Mucosa of rectum (tissue), 2 donors: ENCODE measurements at regions not wholly inside any gene's neighbourhood (a gene's known extent, or its start where the extent isn't known, plus 50 kb on each side); places are given as distances from the start of the nearest gene placed in this dataset.

Experiments
- H3K27ac ChIP-seq, 2 donors: one replicate each; pipeline ENCODE4 v1.7.0; 2013; ENCODE audit warnings: inconsistent platforms in 2 of 2, low read depth in 2 of 2, low read length in 2 of 2
- H3K27me3 ChIP-seq, 2 donors: one replicate each; pipeline ENCODE4 v1.7.0; 2013; ENCODE audit warnings: low read length in 2 of 2; ENCODE audit not compliant: control insufficient read depth in 2 of 2, insufficient read depth in 2 of 2
- H3K36me3 ChIP-seq, 2 donors: one replicate each; pipeline ENCODE4 v1.7.0; 2013; ENCODE audit warnings: low read length in 2 of 2; ENCODE audit not compliant: control insufficient read depth in 2 of 2, insufficient read depth in 2 of 2
- H3K4me1 ChIP-seq, 2 donors: one replicate each; pipeline ENCODE4 v1.7.0; 2013; ENCODE audit warnings: low read length in 2 of 2, mild to moderate bottlenecking in 1 of 2; ENCODE audit not compliant: control insufficient read depth in 2 of 2, insufficient read depth in 2 of 2
- H3K4me3 ChIP-seq, 2 donors: one replicate each; pipeline ENCODE4 v1.7.0; 2013; ENCODE audit warnings: low read length in 2 of 2
- H3K9ac ChIP-seq, 2 donors: one replicate each; pipeline ENCODE4 v1.7.0; 2013; ENCODE audit warnings: low read length in 2 of 2, low read depth in 1 of 2, mild to moderate bottlenecking in 1 of 2
- H3K9me3 ChIP-seq, 2 donors: one replicate each; pipeline ENCODE4 v1.7.0; 2013; ENCODE audit warnings: low read length in 2 of 2; ENCODE audit not compliant: control insufficient read depth in 2 of 2
- donor health status: healthy.
- donor health status: Normal muscosa, but diverticular disease.

DNA sequence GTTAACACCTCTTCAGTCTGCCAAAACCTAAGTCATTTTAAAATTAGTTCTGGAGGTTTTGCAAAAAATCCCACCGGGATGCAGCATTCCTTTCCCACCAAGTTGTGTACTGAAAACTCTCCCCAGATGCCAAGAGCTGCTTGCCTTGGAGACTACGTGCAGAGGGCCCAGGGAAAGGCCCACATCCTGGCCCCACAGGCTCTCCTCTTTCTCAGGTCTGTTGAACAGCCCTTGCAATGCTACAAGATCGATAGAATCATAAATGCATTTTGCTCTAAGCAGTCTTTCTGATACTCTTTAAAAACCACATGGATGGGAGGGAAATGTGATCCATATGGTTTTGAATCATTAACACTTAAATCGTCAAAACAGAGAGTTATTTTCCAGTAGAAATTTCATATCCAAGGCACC, 126.7 kb upstream of the ZMIZ1 start:
- Histone ChIP-seq H3K9ac (no peak overlapping the region), H3K27me3 (no peaks in the 10 kb centered on the region), H3K9me3 (no peaks in the 10 kb centered on the region), H3K36me3 (no peaks in the 10 kb centered on the region), H3K27ac (no peak overlapping the region), H3K4me1 (peaks cover 0 to 2% of the 10 kb centered on the region in 2 donors), H3K4me3 (no peak overlapping the region)

DNA sequence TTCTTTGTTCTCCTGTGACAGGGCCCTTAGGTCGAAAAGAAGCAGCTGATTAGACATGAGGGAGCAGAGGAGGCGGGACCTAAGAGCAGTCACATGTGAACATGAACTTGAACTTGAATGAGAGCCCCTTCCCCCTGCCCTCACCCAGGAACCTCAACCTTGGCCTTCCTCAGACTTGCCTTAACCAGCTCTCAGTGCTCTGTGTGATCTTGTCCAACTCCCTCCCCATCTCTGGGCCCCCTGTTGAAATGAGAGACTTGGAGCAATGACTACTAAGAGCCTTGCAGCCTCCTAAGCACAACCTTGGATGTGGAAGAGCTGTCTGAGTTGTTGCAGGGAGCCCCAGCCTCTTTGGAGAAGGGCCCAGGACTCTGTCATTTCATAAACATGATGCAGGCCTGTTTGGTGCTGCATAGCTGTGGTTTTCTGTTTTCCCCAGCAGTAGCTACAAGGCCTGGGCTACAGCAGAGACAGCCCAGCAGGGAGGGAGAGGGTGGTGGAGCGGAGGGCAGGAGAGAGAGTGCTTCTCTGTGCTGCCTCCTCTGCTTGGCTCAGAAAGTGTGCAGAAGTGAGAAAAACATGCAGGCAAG, 123.9 kb upstream of the ZMIZ1 start:
- Histone ChIP-seq H3K4me1 (peaks cover 0 to 2% of the 10 kb centered on the region in 2 donors), H3K9ac (no peak overlapping the region), H3K9me3 (no peaks in the 10 kb centered on the region), H3K27me3 (no peaks in the 10 kb centered on the region), H3K4me3 (no peak overlapping the region), H3K27ac (peak overlapping the region; percentile 59 to 71), H3K36me3 (no peaks in the 10 kb centered on the region)

DNA sequence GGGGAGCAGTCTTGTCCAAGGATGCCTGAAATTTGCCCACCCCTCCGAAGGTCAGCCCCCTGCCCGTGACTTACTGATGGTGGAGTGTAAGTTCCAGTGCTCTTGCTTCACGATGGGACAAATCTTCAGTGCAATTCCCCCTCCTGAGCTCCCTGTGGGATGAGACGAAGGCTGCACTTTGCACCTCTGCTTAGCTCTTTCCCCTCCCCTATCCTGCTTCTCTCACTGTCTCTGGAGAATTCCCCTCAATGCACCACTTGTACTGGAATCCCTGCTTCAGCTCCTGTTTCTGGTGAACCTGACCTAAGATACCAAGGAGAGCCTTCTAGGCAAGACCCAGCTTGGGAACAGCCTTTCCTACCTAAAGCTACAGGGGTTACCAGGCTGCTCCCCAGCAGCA, 122.9 kb upstream of the ZMIZ1 start:
- H3K4me3 ChIP-seq: no peak overlapping the region
- no peaks in the 10 kb centered on the region for H3K27me3 ChIP-seq
- peaks cover 0 to 2% of the 10 kb centered on the region in 2 donors for H3K4me1 ChIP-seq
- no peaks in the 10 kb centered on the region for H3K36me3 ChIP-seq
- H3K9ac ChIP-seq: no peak overlapping the region
- H3K9me3 ChIP-seq: no peaks in the 10 kb centered on the region
- peak overlapping the region in 1 of 2 donors; percentile 19 for H3K27ac ChIP-seq

DNA sequence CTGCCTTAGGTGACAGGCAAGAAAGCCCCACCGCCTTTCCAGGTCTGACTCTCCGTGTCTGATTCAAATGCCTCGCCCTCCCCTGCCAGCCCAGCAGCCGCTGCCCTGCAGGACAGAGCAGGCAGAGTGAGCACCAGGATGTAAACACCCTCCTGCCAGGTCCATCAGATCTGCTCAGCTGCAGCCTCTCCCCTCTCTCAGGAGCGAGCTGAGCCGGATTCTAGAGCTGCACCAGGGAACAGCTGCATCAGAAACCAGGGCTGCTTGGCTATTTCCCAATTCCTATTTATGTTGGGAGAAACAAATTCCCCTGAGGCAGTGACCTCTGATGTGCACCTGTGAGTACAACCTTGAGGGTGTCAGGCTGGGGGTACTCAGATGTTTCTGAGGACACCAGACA, 121.5 kb upstream of the ZMIZ1 start:
- no peak overlapping the region for H3K27ac ChIP-seq
- H3K9ac ChIP-seq: no peak overlapping the region
- no peaks in the 10 kb centered on the region for H3K9me3 ChIP-seq
- no peaks in the 10 kb centered on the region for H3K36me3 ChIP-seq
- peaks cover 0 to 2% of the 10 kb centered on the region in 2 donors for H3K4me1 ChIP-seq
- H3K27me3 ChIP-seq: no peaks in the 10 kb centered on the region
- no peak overlapping the region for H3K4me3 ChIP-seq

DNA sequence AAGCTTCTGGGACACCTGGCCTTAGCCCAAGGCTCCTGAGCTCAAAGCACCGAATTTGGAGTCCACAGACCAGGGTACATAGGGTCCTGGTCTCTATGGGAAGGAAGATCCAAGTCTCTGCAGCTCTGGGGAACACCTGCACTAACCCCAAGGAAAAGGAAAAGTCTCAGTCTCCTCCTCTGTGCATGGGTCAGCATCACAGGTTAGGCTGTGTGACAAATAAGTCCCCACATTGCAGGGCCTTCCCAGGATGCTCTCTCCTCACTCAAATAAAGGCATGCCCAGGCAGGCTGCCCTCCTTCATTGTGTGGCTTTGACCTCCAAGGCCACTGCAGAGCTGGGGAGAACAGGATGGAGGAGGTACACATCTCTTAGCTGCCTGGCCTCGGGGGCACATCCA, 121.0 kb upstream of the ZMIZ1 start:
- Histone ChIP-seq H3K9me3 (no peaks in the 10 kb centered on the region), H3K27ac (no peak overlapping the region), H3K4me3 (no peak overlapping the region), H3K9ac (no peak overlapping the region), H3K4me1 (peaks cover 0 to 2% of the 10 kb centered on the region in 2 donors), H3K36me3 (no peaks in the 10 kb centered on the region), H3K27me3 (no peaks in the 10 kb centered on the region)

DNA sequence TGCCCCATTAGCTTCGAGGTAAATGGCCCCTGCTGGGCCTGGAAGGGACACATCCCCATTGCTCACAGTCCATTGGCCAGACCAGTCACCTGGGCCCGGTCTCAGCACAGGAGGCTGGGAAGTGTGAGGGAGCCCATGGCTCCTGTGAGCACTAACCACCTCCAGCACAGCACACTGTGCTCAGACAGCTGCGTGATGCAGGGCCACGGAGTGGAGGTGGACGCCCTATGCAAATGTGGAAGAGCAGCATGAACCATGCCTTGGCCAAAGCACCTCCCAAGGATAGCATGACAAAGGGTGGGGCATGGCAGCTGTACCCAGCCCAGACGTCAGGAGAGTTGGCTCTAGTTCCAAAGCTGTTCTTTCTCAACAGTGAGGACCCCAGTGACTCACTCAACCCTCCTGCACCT, 120.1 kb upstream of the ZMIZ1 start:
- H3K9ac ChIP-seq: no peak overlapping the region
- H3K27me3 ChIP-seq: no peaks in the 10 kb centered on the region
- H3K27ac ChIP-seq: no peak overlapping the region
- H3K4me3 ChIP-seq: no peak overlapping the region
- no peaks in the 10 kb centered on the region for H3K9me3 ChIP-seq
- H3K4me1 ChIP-seq: peaks cover 0 to 4% of the 10 kb centered on the region in 2 donors
- no peaks in the 10 kb centered on the region for H3K36me3 ChIP-seq

DNA sequence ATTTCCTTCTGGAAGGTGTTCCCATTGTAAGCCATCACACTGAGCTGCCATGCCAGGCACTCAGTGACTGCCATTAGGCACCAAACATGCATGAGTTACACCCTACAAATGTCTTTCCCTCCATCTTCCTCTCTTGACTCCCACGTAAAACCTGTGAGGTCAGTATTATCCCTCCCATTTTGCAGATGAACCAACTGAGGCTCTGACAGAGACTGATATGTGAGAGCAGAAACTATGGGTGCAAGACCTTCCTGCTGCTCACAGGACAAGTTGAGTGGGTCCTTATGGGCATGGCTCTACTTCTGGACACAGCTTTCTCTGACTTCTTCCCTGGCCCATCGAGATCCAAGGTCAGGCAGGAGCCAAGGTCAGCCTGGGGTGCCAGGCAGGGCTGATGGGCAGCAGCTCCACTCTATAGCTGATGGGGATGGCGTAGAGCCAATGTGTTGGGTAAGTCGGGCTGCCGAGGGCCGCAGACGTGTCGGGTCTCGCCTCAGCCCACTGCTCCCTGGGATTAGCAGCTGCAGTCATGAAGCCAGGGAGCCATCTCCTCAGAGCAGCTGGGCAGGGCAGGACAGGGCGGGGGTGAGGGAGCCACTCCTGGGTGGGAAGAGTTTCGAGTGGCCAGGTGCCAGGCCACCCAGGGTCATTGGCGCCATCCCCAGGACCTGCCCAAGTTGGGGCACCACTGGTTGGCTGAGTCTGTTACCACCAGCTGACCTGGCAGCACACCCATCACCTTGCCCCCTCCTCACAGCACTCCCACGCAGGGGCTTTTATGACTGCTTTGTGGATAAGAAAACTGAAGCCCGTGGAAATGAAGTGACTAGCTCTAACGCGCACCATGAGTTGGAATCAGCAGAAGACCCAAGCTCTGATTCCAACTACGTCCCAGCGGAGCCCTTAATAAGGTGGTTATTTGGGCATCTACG, 117.8 kb upstream of the ZMIZ1 start:
- no peak overlapping the region for H3K4me3 ChIP-seq
- no peaks in the 10 kb centered on the region for H3K27me3 ChIP-seq
- H3K27ac ChIP-seq: no peak overlapping the region
- H3K9ac ChIP-seq: no peak overlapping the region
- peaks cover 0 to 2% of the 10 kb centered on the region in 2 donors for H3K4me1 ChIP-seq
- H3K9me3 ChIP-seq: no peaks in the 10 kb centered on the region
- H3K36me3 ChIP-seq: no peaks in the 10 kb centered on the region

DNA sequence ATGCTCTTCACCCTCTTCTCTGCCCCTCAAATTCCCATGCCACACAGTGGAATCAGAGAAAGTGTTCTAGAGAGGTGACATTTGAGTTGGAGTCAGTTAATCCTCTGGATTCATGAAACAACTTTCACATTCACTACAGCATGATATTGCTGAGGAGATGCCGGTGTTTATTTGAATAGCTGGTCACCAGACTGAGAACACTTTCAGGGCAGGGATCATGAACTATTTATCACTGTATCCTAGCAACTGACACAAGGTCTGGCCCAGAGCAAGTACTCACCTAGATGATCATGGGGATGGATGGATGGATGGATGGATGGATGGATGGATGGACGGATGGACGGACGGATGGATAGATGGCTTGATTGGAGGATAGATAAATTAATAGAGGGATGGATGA, 116.7 kb upstream of the ZMIZ1 start:
- Histone ChIP-seq H3K9me3 (no peaks in the 10 kb centered on the region), H3K27ac (peak overlapping the region in 1 of 2 donors; percentile 2), H3K4me1 (peaks cover 0 to 2% of the 10 kb centered on the region in 2 donors)

DNA sequence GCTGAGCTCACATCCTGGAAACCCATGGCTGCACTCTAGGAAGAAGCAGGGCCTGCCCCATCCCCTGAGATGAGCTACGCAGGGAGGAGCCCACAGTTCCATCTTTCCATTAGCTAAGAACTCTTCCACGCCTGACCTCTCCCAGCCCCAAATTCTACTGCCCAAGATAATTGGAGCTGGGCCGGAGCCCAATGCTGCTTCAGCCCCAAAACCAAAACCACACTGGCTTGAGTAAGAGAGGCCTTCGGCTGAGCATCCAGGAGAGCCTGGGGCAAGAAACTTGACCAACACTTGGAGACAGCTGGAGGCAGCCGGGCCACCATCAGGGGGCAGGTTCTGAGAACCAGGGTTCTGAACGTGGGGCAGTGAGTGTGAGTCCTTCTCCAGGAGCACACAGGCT, 116.1 kb upstream of the ZMIZ1 start:
- Histone ChIP-seq H3K27ac (peak overlapping the region; percentile 35), H3K9me3 (no peaks in the 10 kb centered on the region), H3K9ac (no peak overlapping the region), H3K36me3 (no peaks in the 10 kb centered on the region), H3K4me1 (peaks cover 0 to 2% of the 10 kb centered on the region in 2 donors), H3K27me3 (no peaks in the 10 kb centered on the region), H3K4me3 (no peak overlapping the region)

More for the DNA sequence above, 116.7 kb upstream of the ZMIZ1 start:
- H3K27me3 ChIP-seq: no peaks in the 10 kb centered on the region
- H3K36me3 ChIP-seq: no peaks in the 10 kb centered on the region
- H3K9ac ChIP-seq: no peak overlapping the region
- no peak overlapping the region for H3K4me3 ChIP-seq

DNA sequence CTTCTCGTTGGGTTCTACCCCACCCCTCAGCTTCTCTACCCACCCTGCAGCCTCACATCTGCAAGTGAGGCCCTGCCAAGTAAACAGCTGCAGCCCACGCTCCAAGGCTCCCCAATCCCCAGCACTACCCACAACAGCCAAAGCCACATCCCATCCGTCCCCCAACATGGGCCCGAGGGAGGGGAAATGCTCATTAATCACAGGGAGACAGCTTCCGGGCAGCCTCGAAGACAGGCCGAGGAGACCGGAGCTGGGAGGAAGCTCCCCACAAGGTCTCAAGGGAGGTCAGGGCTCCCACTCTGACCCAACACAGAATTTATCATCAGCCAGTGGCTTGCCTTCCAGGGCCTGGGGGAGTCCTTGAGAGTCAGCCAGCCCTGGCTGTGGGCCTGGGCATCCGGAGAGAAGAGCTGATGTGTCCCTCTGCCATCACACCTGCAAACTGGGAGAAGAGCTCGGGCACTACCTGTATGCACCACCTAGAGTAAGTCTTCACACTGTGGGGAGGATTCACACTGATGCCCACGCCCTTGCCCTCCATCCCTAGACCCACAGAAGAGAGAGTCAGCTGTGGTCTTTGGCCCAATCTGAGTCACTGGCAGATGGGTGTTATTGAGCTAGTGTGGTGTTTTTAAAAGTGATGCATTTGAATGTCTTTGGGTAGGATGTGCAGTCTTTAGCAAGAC, 115.5 kb upstream of the ZMIZ1 start:
- H3K36me3 ChIP-seq: no peaks in the 10 kb centered on the region
- H3K9me3 ChIP-seq: no peaks in the 10 kb centered on the region
- peaks cover 0 to 2% of the 10 kb centered on the region in 2 donors for H3K4me1 ChIP-seq
- no peak overlapping the region for H3K9ac ChIP-seq
- H3K27ac ChIP-seq: peak overlapping the region; percentile 35
- H3K4me3 ChIP-seq: no peak overlapping the region
- no peaks in the 10 kb centered on the region for H3K27me3 ChIP-seq
